Mammary epithelial cell (primary cell): ENCODE measurements at regions not wholly inside any gene's neighbourhood (a gene's known extent, or its start where the extent isn't known, plus 50 kb on each side); places are given as distances from the start of the nearest gene placed in this dataset.
"Not testable (repeated sequence)": the region's sequence is repeated elsewhere in the genome, so short reads cannot be mapped to it uniquely, and the experiment has no call there.

ENCODE experiments used
- CTCF ChIP-seq, 2 donors: IDR thresholded peaks in 1 of 2; conservative IDR thresholded peaks in 1 of 2; 2 replicates each; pipeline ENCODE4 v1.5.1; 2011 to 2012; ENCODE audit warnings: inconsistent platforms in 2 of 2, low read length in 2 of 2, mild to moderate bottlenecking in 2 of 2, control low read depth in 1 of 2, low read depth in 1 of 2; ENCODE audit not compliant: insufficient read depth in 1 of 2; ENCODE audit errors: extremely low read depth in 1 of 2
- EZH2 ChIP-seq: IDR thresholded peaks from 2 replicates; pipeline ENCODE4 v1.6.1; 2012; ENCODE audit warnings: low read length, inconsistent platforms, borderline replicate concordance

- TF ChIP-seq EZH2; CTCF (conservative IDR thresholded peaks at IDR 0.05 in 1 of 2, IDR thresholded peaks at IDR 0.05 in 1 of 2; ENCODE audit: extremely low read depth in 1 of 2, insufficient read depth in 1 of 2, low read depth in 1 of 2, low read length in 2 of 2): not testable (repeated sequence)
Observed at GRCh38 chr2:185275979-185276378, 462.6 kb upstream of the FSIP2 start.
